K562 (cell line): ENCODE measurements at regions not wholly inside any gene's neighbourhood (a gene's known extent, or its start where the extent isn't known, plus 50 kb on each side); places are given as distances from the start of the nearest gene placed in this dataset.

Experiments used
- ATAC-seq: fragments of 200-7000 bp; cut with Tn5 transposase; 3 replicates; pipeline ENCODE4 v1.9.1; 2020; ENCODE audit warnings: moderate library complexity
- BruUV-seq: library from RNA; stranded (reverse); fragments of 400-500 nt; replicated peaks from 2 replicates; lab custom pipeline; 2021; lab: Mats Ljungman, UMichigan
- CTCF ChIA-PET: fragments of 300-600 bp; formaldehyde crosslinking; extraction: SDS; loops from one replicate; lab custom pipeline; 2021; ENCODE audit warnings: low intra/inter-chr PET ratio; lab: Yijun Ruan, JAX
- POLR2A ChIA-PET: fragments of 300-600, 350-650 bp; sonication (Branson Sonifier 250); formaldehyde crosslinking; extraction: SDS; loops from one replicate; lab custom pipeline; 2021; ENCODE audit warnings: antibody characterized with exemption, inconsistent platforms; lab: Yijun Ruan, JAX
- DNase-seq, 4 experiments: peaks; one replicate each; pipeline versions ENCODE4 v3.0.0 to v3.0.0-alpha.2; 2011 to 2018; ENCODE audit warnings: low spot score in 3 of 4, mixed read lengths in 3 of 4; ENCODE audit errors: extremely low read depth in 1 of 4
- FAIRE-seq: peaks from 2 replicates; lab custom pipeline; 2011; peaks lifted over from hg19 to GRCh38; lab: Jason Lieb, UNC
- H2AFZ ChIP-seq: 2 replicates; pipeline ENCODE4 v1.6.0; 2011; ENCODE audit warnings: low read depth, low read length, control low read depth, inconsistent platforms
- H3K27ac ChIP-seq: fragments of 200-600 bp; 3 replicates; pipeline ENCODE4 v1.8.0; 2011; ENCODE audit warnings: low read depth, mild to moderate bottlenecking, control low read depth, inconsistent platforms, low read length, moderate library complexity, mixed read lengths; ENCODE audit errors: extremely low read depth
- H3K27me3 ChIP-seq, 2 experiments: fragments of 300-600 bp in 1 of 2; 2 replicates in 1 of 2; 3 replicates in 1 of 2; pipeline versions ENCODE4 v1.6.0 to v1.8.0; 2011; ENCODE audit warnings: inconsistent platforms in 2 of 2, low read length in 2 of 2, mild to moderate bottlenecking in 1 of 2, mixed read lengths in 1 of 2, moderate library complexity in 1 of 2; ENCODE audit not compliant: control insufficient read depth in 2 of 2, insufficient read depth in 2 of 2
- H3K36me3 ChIP-seq: fragments of 300-600 bp; 3 replicates; pipeline ENCODE4 v1.8.0; 2011; ENCODE audit warnings: mild to moderate bottlenecking, low read length, inconsistent platforms; ENCODE audit not compliant: control insufficient read depth, insufficient read depth
- H3K4me1 ChIP-seq, 2 experiments: fragments of 200-600 bp in 1 of 2; replicated peaks in 1 of 2; 2 replicates in 1 of 2; 3 replicates in 1 of 2; pipeline versions ENCODE4 v1.5.1 to v1.8.0; 2011; ENCODE audit warnings: inconsistent platforms in 2 of 2, low read length in 2 of 2, mild to moderate bottlenecking in 1 of 2, mixed read lengths in 1 of 2, moderate library complexity in 1 of 2; ENCODE audit not compliant: control insufficient read depth in 2 of 2, insufficient read depth in 2 of 2
- H3K4me2 ChIP-seq: 2 replicates; pipeline ENCODE4 v1.6.1; 2011; ENCODE audit warnings: low read length, control low read depth, inconsistent platforms, mixed read lengths; ENCODE audit not compliant: insufficient read depth
- H3K4me3 ChIP-seq: fragments of 200-600 bp; sonication (generic), shearing (Covaris generic); 2 replicates; pipeline ENCODE4 v1.5.1; 2016; ENCODE audit warnings: control low read depth, inconsistent platforms
- H3K79me2 ChIP-seq: fragments of 200-600 bp; 3 replicates; pipeline ENCODE4 v1.8.0; 2011; ENCODE audit warnings: low read length, inconsistent platforms; ENCODE audit not compliant: control insufficient read depth, insufficient read depth
- H3K9ac ChIP-seq, 2 experiments: 2 replicates each; pipeline versions ENCODE4 v1.6.0 to v1.6.1; 2011; ENCODE audit warnings: low read depth in 2 of 2, low read length in 2 of 2, control low read depth in 1 of 2, inconsistent platforms in 1 of 2, mild to moderate bottlenecking in 1 of 2, mixed read lengths in 1 of 2; ENCODE audit not compliant: insufficient read depth in 1 of 2
- H3K9me1 ChIP-seq: one replicate; pipeline ENCODE4 v1.6.0; 2011; ENCODE audit warnings: inconsistent platforms, mild to moderate bottlenecking, low read length, moderate library complexity; ENCODE audit not compliant: control insufficient read depth, insufficient read depth
- H3K9me3 ChIP-seq: replicated peaks from 2 replicates; pipeline ENCODE4 v1.5.1; 2011; ENCODE audit warnings: low read depth, low read length, inconsistent platforms; ENCODE audit not compliant: control insufficient read depth, insufficient read depth
- H4K20me1 ChIP-seq: replicated peaks from 2 replicates; pipeline ENCODE4 v1.6.1; 2011; ENCODE audit warnings: low read length, inconsistent platforms, mixed read lengths; ENCODE audit not compliant: control insufficient read depth, insufficient read depth
- CAMTA2 ChIP-seq: fragments of 250-450 bp; sonication (Bioruptor Pico); conservative IDR thresholded peaks from 2 replicates; pipeline ENCODE4 v1.5.1; 2022
- RAD21 ChIP-seq, 2 experiments: fragments of 250-450 bp in 1 of 2; fragments of 450-650 bp in 1 of 2; sonication (Bioruptor Pico) in 1 of 2; formaldehyde crosslinking in 1 of 2; IDR thresholded peaks in 1 of 2; conservative IDR thresholded peaks in 1 of 2; 2 replicates each; pipeline versions ENCODE4 v1.4.0 to v1.8.0; 2020 to 2022; ENCODE audit warnings: mild to moderate bottlenecking in 2 of 2, moderate library complexity in 1 of 2
- STAT5A ChIP-seq: IDR thresholded peaks from 2 replicates; pipeline ENCODE4 v1.6.1; 2012; ENCODE audit warnings: low read length, inconsistent platforms, borderline replicate concordance
- WGBS: fragments of 100-300 bp; shearing (Covaris generic); methylation state at CpG from one replicate; pipeline ENCODE4 v1.1.6; 2016; ENCODE audit warnings: low coverage, mixed read lengths; ENCODE audit not compliant: insufficient coverage; ENCODE audit errors: missing lambda C conversion rate; 5-methylcytosine and 5-hydroxymethylcytosine counted together
- in situ Hi-C: fragments of 300-500 bp; cut with MboI; formaldehyde crosslinking; loops from 4 replicates; pipeline ENCODE4 v1.15.0; 2018; ENCODE audit warnings: inconsistent platforms, mixed read lengths
- intact Hi-C: fragments of 100-400 bp; cut with micrococcal nuclease; formaldehyde crosslinking; loops from 2 replicates; pipeline ENCODE4 v1.14.2; 2022
- TF ChIP-seq, protein P1 (sequence below), 3 experiments: IDR thresholded peaks in 2 of 3; conservative IDR thresholded peaks in 1 of 3; 2 replicates each; pipeline ENCODE4 v1.5.1; 2011 to 2012; ENCODE audit warnings: low read length in 3 of 3, mild to moderate bottlenecking in 3 of 3, control low read depth in 2 of 3, improper control_type of control experiment in 1 of 3, inconsistent platforms in 1 of 3, low read depth in 1 of 3, mixed read lengths in 1 of 3, moderate library complexity in 1 of 3; ENCODE audit not compliant: insufficient read depth in 2 of 3
- TF ChIP-seq, protein P2 (sequence below): sonication (generic); IDR thresholded peaks from 2 replicates; pipeline ENCODE4 v1.6.1; 2016
- TF ChIP-seq, protein P3 (sequence below): conservative IDR thresholded peaks from 2 replicates; pipeline ENCODE4 v1.6.1; 2011; ENCODE audit warnings: low read depth, mild to moderate bottlenecking, low read length; ENCODE audit not compliant: control insufficient read depth

DNA sequence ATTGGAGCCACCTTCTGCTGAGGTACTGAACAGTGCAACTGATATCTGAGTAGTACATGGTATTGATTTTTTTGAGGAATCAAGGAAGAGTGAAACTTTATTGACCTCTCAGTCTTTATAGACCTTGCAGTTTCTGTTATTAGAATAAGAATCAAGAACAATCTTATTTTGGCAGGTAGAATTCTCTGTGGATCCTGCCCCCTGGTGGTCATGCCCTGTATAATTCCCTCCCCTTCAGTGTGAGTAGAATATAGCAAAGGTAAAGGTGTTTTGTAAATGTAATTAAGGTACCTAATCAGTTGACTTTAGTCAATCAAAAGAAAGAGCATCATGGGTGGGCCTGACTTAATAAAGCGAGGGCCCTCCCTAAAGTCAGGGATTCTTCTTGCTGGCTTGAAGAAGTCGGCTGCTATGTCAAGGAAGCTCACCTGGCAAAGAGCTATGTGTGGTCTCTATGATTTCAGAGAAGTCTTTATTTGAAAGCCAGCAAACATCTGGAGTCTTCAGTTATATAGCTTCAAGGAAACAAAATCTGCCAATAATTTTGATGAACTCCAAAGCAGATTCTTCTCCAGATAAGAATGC, 142.8 kb downstream of the LSM5 start (continued):
- TF ChIP-seq, protein P1, sequence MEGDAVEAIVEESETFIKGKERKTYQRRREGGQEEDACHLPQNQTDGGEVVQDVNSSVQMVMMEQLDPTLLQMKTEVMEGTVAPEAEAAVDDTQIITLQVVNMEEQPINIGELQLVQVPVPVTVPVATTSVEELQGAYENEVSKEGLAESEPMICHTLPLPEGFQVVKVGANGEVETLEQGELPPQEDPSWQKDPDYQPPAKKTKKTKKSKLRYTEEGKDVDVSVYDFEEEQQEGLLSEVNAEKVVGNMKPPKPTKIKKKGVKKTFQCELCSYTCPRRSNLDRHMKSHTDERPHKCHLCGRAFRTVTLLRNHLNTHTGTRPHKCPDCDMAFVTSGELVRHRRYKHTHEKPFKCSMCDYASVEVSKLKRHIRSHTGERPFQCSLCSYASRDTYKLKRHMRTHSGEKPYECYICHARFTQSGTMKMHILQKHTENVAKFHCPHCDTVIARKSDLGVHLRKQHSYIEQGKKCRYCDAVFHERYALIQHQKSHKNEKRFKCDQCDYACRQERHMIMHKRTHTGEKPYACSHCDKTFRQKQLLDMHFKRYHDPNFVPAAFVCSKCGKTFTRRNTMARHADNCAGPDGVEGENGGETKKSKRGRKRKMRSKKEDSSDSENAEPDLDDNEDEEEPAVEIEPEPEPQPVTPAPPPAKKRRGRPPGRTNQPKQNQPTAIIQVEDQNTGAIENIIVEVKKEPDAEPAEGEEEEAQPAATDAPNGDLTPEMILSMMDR (IDR thresholded peaks at IDR 0.05 in 2 of 3, conservative IDR thresholded peaks at IDR 0.05 in 1 of 3; ENCODE audit: insufficient read depth in 2 of 3, low read depth in 1 of 3, low read length in 3 of 3), result peak; percentile 48 to 72 (median 70); a peak in 5 of 6 replicates
- TF ChIP-seq RAD21 (CRISPR knock-in tag; conservative IDR thresholded peaks at IDR 0.05 in 1 of 2, IDR thresholded peaks at IDR 0.05 in 1 of 2), result peak; percentile 34 to 62; a peak in 3 of 4 replicates

DNA sequence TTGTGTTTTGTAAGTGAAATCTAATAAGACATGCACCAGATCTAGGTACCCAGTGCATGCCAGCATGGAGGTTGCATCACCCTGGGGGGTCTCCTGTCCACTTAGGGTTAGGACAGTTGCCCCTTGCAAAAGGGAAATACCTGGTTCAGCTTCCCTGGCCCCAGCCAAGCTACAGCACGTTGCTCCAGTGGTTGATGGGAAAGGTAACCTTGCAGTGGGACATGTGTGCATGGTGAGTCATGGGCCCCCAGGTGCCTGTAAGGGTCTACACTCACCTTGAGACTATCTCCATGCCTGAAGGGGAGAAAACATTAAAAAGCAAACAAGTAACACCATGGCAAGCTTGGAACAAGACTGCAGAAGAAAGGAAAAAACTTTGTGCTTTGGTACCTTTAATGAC, 143.9 kb downstream of the LSM5 start:
- Histone ChIP-seq H3K27me3 (peaks cover 0 to 4% of the 10 kb centered on the region in 2 experiments; a peak in 1 of 5 replicates), H4K20me1 (no peaks in the 10 kb centered on the region), H3K9ac (no peak overlapping the region), H3K36me3 (no peaks in the 10 kb centered on the region), H3K9me1 (no peaks in the 10 kb centered on the region), H3K79me2 (no peaks in the 10 kb centered on the region), H3K4me2 (no peak overlapping the region), H3K4me3 (no peak overlapping the region), H3K27ac (no peak overlapping the region), H2AFZ (no peak overlapping the region), H3K9me3 (no peaks in the 10 kb centered on the region), H3K4me1 (no peaks in the 10 kb centered on the region)
- no peak for ATAC-seq
- POLR2A ChIA-PET, result no interaction called here
- DNase-seq, result no peak
- no peak for FAIRE-seq
- WGBS, result 0% methylated on average over 1 of the region's 1 CpG
- intact Hi-C loops (loop anchor here (2.0 to 5.0 kb wide), 4 partner anchors 79 to 604 kb away; no protein-coding TSS in a partner anchor), in situ Hi-C loops (loop anchor here (10.0 kb wide), 1 partner anchor 131 kb away; no protein-coding TSS in a partner anchor)
- CTCF ChIA-PET, result interaction anchor here (1.2 to 1.6 kb wide), 2 partner anchors 138 to 602 kb away, joined by 3 to 8 read pairs; no protein-coding TSS in a partner anchor
- TF ChIP-seq, protein P2, sequence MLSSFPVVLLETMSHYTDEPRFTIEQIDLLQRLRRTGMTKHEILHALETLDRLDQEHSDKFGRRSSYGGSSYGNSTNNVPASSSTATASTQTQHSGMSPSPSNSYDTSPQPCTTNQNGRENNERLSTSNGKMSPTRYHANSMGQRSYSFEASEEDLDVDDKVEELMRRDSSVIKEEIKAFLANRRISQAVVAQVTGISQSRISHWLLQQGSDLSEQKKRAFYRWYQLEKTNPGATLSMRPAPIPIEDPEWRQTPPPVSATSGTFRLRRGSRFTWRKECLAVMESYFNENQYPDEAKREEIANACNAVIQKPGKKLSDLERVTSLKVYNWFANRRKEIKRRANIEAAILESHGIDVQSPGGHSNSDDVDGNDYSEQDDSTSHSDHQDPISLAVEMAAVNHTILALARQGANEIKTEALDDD, result no peak
- TF ChIP-seq STAT5A, result no peak
- no peak for TF ChIP-seq CAMTA2 (CRISPR knock-in tag)
- TF ChIP-seq, protein P3, sequence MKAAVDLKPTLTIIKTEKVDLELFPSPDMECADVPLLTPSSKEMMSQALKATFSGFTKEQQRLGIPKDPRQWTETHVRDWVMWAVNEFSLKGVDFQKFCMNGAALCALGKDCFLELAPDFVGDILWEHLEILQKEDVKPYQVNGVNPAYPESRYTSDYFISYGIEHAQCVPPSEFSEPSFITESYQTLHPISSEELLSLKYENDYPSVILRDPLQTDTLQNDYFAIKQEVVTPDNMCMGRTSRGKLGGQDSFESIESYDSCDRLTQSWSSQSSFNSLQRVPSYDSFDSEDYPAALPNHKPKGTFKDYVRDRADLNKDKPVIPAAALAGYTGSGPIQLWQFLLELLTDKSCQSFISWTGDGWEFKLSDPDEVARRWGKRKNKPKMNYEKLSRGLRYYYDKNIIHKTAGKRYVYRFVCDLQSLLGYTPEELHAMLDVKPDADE, result no peak
- BruUV-seq, result no TSS peak
